ENCODE measurements at regions not wholly inside any gene's neighbourhood (a gene's known extent, or its start where the extent isn't known, plus 50 kb on each side); places are given as distances from the start of the nearest gene placed in this dataset.

DNA sequence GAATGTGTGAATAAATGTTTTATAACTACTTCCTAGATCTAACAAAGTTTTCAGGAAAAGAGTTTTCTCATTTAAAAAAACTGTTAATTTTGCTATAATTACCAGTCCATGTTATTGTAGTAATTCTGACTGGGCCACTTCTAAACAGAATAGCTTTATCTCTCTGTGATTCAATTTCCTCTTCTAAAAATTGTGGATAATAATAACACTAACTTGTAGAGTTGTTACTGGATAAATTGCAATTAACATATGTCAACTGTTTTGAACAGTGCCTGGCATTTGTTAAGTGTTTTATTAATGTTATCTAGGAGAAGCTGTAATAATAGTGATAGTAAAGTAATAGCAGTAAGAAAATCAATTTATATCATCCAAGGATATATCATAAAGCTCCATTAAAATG is 162.3 kb downstream of the BTC start:
- no peak overlapping the region for H3K4me3 ChIP-seq (ENCODE audit: low read length)
- DNase-seq (ENCODE audit: low read depth, low spot score) = no peak

DNA sequence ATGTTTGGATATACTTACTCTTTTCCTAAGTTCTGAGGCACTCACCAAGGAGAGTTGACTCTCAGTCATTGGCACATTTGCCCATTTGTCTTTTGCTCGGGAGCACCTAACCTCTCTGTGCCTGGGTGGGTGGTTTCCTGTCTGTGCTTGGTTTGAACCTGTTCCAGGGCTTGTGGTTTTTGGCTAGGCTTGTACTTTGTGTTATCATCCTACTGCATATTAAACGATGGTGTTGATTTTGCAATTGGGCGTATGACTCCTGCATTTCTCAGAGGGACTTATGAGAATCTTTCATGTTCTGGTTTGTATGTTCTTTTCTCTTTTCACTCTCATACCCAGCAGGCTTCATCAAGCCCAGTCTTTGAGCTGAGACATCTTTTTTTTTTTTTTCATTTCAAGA is 161.7 kb downstream of the BTC start:
- no peak overlapping the region for H3K4me3 ChIP-seq (ENCODE audit: low read length)
- DNase-seq (ENCODE audit: low read depth, low spot score) = peak; percentile 94

DNA sequence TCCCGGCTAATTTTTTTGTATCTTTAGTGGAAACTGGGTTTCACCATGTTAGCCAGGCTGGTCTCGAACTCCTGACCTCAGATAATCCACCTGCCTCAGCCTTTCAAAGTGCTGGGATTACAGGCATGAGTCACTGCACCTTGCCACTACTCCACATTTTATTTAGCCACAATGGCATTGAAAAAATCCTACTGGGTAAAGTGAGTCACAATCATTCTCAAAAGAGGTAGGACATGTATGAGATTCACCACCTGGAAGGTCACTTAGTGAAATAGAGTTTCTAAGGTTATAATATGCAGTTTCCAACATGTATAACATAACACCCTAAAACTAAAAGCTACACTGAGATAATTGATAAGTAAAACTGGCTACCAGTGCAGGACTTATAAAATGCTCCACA is 159.2 kb downstream of the BTC start:
- H3K4me3 ChIP-seq (ENCODE audit: low read length) = no peak overlapping the region
- DNase-seq (ENCODE audit: low read depth, low spot score) = no peak

- H3K4me3 ChIP-seq (ENCODE audit: low read length) = no peak overlapping the region
- no peak for DNase-seq (ENCODE audit: low read depth, low spot score)
Observed at GRCh38 chr4:74635490-74636123, 158.7 kb downstream of the BTC start.

DNA sequence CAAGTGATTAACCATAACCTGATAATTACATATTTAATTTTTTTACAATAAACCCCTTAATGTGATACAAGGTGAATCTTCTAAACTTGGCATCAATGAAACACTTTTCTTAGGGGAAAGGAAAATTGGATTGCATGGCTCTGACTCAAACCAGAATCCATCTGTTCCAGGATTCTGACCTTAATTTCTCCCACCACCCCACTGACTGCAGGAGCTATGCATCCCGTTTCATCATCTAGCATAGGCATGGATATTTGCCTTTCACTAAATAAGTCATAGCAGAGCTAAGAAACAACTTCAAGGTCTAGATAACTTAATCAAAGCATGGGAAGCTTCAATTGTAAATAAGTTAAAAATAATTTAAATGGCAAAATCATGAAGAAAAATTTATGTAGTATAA is 156.3 kb downstream of the BTC start:
- no peak overlapping the region for H3K4me3 ChIP-seq (ENCODE audit: low read length)
- no peak for DNase-seq (ENCODE audit: low read depth, low spot score)

GRCh38 chr4:74638689-74639088 is 155.6 kb downstream of the BTC start:
- DNase-seq (ENCODE audit: low read depth, low spot score) = no peak

GRCh38 chr4:74640111-74640903 is 154.0 kb downstream of the BTC start:
- DNase-seq (ENCODE audit: low read depth, low spot score) = no peak
- no peak overlapping the region for H3K4me3 ChIP-seq (ENCODE audit: low read length)

More at GRCh38 chr4:74638689-74639088, 155.6 kb downstream of the BTC start:
- H3K4me3 ChIP-seq (ENCODE audit: low read length) = no peak overlapping the region

- DNase-seq (ENCODE audit: low read depth, low spot score) = no peak
- H3K4me3 ChIP-seq (ENCODE audit: low read length) = no peak overlapping the region
Observed at GRCh38 chr4:74642006-74642405, 152.3 kb downstream of the BTC start.

GRCh38 chr4:74649193-74649592 is 145.1 kb downstream of the BTC start:
- H3K4me3 ChIP-seq (ENCODE audit: low read length) = no peak overlapping the region
- DNase-seq (ENCODE audit: low read depth, low spot score) = no peak

- H3K4me3 ChIP-seq (ENCODE audit: low read length) = no peak overlapping the region
- no peak for DNase-seq (ENCODE audit: low read depth, low spot score)
Observed at GRCh38 chr4:74651198-74651597, 143.1 kb downstream of the BTC start.

DNA sequence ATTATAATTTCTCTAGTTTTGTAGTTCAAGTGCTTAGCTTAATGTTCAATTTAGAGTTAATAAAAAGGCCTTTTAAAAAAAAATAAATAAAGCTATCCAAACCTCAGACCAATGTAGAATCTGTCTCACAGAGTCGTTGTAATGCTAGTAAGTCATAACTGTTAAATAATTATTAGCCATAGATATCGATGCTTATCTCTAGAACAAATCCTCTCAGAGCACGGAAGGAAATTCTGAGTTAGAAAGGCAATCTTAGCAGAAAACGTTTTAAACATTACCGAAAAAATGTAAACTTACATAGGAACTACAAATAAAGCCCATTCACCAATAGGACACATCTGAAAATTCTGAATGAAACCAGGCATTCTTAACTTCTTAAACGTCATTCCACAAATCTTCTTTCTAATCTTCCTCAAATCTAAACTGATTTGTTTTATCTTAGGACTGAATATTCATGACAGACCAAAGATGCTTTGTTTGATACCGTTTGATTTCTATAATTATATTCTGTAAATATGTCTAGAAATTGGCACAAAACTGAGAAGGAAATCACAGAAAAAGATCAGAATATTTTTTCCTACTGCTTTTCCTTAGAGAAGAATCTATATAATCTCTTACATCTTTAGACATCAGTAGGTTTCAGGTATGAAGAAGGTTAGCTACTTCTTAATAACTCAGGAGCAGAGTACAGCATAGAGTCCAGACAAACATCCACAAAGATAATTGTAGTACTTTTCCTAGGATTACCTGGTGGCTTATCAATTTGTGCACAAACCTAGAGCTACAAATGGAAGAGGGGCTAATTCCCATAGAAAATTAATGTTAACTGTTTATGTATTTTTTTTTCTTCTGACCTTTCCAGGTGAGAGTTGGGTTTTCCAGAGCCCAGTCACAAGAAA is 140.7 kb downstream of the BTC start:
- no peak overlapping the region for H3K4me3 ChIP-seq (ENCODE audit: low read length)
- DNase-seq (ENCODE audit: low read depth, low spot score) = no peak

- no peak overlapping the region for H3K4me3 ChIP-seq (ENCODE audit: low read length)
- DNase-seq (ENCODE audit: low read depth, low spot score) = no peak
Observed at GRCh38 chr4:74654230-74654681, 140.1 kb downstream of the BTC start.

DNA sequence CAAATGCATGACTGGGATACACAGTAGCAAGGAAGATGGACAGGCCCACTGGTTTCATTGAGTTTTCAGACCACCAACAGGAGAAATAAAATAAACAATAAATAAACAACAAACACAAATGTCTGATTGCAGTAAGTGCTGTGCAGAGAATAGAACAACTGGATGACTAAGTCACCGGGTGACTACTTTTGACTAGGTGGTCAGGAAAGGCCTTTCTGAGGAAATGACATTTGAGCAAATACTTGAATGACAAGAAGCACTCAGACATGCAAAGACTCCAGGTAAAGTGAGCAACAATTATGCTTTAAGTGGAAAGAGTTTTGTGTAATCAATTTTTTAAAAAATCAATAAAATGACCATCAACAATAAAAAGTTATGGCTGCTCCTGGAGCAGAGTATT is 137.7 kb downstream of the BTC start:
- no peak for DNase-seq (ENCODE audit: low read depth, low spot score)

GRCh38 chr4:74658116-74658515 is 136.2 kb downstream of the BTC start:
- H3K4me3 ChIP-seq (ENCODE audit: low read length) = no peak overlapping the region
- no peak for DNase-seq (ENCODE audit: low read depth, low spot score)

More for the DNA sequence above, 137.7 kb downstream of the BTC start:
- no peak overlapping the region for H3K4me3 ChIP-seq (ENCODE audit: low read length)

DNA sequence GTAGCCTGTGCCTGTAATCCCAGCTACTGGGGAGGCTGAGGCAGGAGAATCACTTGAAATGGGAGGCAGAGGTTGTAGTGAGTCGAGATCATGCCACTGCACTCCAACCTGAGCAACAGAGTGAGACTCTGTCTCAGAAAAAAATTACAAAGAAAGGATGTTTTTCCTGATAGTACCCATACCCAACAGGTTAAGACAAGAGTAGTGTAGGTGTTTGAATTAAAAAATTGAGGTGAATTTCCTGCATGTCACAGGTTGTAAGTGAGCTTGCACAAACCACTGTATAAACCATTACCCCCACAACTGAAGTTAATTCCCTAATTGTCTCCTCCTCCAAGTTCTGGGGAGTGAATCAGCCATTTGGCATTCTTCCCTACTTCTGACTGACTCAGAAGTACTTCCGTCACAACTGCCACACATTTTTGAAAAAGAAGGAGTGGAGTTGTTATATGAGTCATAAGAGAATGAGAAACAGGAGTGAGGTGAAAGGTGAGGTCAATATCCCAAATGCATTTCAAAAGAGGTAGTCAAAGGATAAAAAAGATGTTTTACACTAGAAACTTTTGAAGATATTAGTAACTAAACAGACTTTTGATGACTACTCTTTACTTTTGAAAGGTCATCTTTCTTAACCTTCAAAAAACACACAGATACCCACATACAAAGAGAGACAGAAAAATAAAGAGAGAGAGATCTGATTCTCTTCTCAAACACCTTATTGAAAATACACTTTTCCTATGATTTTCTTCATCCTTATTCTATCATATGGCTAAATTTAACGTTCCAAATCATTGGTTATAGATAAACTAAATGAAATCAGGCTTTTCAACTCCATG is 134.5 kb downstream of the BTC start:
- H3K4me3 ChIP-seq (ENCODE audit: low read length) = no peak overlapping the region
- no peak for DNase-seq (ENCODE audit: low read depth, low spot score)

GRCh38 chr4:74660866-74661265 is 133.5 kb downstream of the BTC start:
- no peak for DNase-seq (ENCODE audit: low read depth, low spot score)
- no peak overlapping the region for H3K4me3 ChIP-seq (ENCODE audit: low read length)

DNA sequence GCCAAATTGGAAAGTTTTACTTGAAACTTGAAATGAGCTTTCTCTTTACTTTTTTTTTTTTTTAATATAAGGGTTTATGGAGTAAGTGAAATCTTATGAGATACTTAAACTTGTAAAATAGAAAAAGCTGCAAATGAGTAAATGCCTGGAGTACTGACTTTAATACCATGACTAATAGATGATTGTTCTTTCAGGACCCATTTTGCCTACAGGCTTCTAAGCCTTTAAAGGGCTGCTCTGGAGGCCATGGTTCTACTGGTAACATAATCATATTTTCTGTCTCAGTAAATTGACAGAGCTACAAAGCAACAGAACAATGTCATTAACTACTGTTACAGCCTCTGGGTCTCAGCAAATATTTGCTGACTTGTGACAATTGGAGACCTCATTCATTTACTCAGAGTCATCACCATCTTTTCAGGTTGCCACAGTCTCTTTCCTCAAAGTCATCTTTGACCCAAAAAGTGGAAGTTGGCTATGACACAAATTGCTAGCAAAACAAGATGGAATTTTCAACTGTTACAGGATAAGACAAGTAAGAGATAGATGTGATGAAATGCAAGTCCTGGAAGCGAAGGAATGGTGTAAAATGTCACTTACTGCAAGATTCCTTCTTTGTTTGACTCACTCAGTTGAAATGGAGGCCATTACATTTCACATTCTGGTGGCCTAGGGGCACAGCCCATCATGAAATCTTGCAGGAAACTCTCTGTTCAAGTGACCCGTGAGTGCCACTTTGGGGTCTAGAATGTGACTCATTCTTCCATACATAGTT is 132.7 kb downstream of the BTC start:
- H3K4me3 ChIP-seq (ENCODE audit: low read length) = no peak overlapping the region
- DNase-seq (ENCODE audit: low read depth, low spot score) = no peak

DNA sequence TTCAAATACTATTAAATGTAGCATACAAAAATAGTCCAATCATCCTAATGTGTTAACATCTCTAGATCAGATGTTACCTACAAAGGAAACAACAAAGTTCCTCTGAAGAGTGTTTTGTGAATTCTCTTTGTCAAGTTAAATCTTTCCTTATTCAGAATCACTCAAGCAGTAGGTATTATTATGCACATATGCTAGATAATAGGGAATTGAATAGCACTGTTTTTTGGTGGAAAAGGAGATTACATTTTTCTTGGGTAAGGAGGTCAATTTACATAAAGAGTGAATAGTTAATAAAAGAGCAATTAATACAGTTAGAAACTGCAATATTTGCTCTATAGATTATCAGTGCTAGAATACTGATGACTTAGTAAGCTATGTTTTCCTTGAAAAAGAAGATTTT is 130.7 kb downstream of the BTC start:
- DNase-seq (ENCODE audit: low read depth, low spot score) = no peak

More for the DNA sequence above, 130.7 kb downstream of the BTC start:
- H3K4me3 ChIP-seq (ENCODE audit: low read length) = no peak overlapping the region

All from Jurkat, Clone E6-1 (cell line).